IMR-90 (cell line): ENCODE measurements at regions not wholly inside any gene's neighbourhood (a gene's known extent, or its start where the extent isn't known, plus 50 kb on each side); places are given as distances from the start of the nearest gene placed in this dataset.

ENCODE experiments used
- ATAC-seq: fragments of 200-7000 bp; cut with Tn5 transposase; 2 replicates; pipeline ENCODE4 v1.9.1; 2020; ENCODE audit warnings: low read depth, mild to moderate bottlenecking, moderate library complexity
- BruUV-seq: library from RNA; stranded (reverse); fragments of 400-500 nt; replicated peaks from 2 replicates; lab custom pipeline; 2021; lab: Mats Ljungman, UMichigan
- CTCF ChIA-PET: fragments of 300-600 bp; formaldehyde crosslinking; extraction: SDS; loops from one replicate; lab custom pipeline; 2021; ENCODE audit warnings: antibody characterized with exemption; lab: Yijun Ruan, JAX
- POLR2A ChIA-PET: fragments of 300-600 bp; sonication (Branson Sonifier 250); formaldehyde crosslinking; loops from one replicate; lab custom pipeline; 2022; ENCODE audit warnings: antibody characterized with exemption; ENCODE audit not compliant: unreplicated experiment; lab: Charles Lee
- DNase-seq: peaks from one replicate; pipeline ENCODE4 v3.0.0; 2013
- H2AFZ ChIP-seq: replicated peaks from 2 replicates; pipeline ENCODE3; 2013; ENCODE audit warnings: low read length, mild to moderate bottlenecking; ENCODE audit not compliant: poor library complexity
- H2AK5ac ChIP-seq: 2 replicates; pipeline ENCODE4 v1.6.1; 2013; ENCODE audit warnings: low read depth, low read length, inconsistent platforms
- H2AK9ac ChIP-seq: replicated peaks from 2 replicates; pipeline ENCODE3; 2013; ENCODE audit warnings: mild to moderate bottlenecking, low read depth, low read length, moderate library complexity; ENCODE audit not compliant: poor library complexity
- H2BK120ac ChIP-seq: 2 replicates; pipeline ENCODE4 v1.6.1; 2013; ENCODE audit warnings: low read depth, low read length, inconsistent platforms
- H2BK15ac ChIP-seq: 3 replicates; pipeline ENCODE4 v1.6.1; 2013; ENCODE audit warnings: low read depth, low read length, inconsistent platforms
- H2BK20ac ChIP-seq: 2 replicates; pipeline ENCODE4 v1.6.1; 2013; ENCODE audit warnings: low read depth, mild to moderate bottlenecking, inconsistent platforms, low read length, moderate library complexity
- H2BK5ac ChIP-seq: 2 replicates; pipeline ENCODE4 v1.6.1; 2013; ENCODE audit warnings: mild to moderate bottlenecking, low read depth, low read length, inconsistent platforms; ENCODE audit not compliant: poor library complexity, severe bottlenecking
- H3K14ac ChIP-seq: replicated peaks from 2 replicates; pipeline ENCODE4 v1.6.1; 2013; ENCODE audit warnings: low read depth, low read length, inconsistent platforms
- H3K18ac ChIP-seq: 2 replicates; pipeline ENCODE4 v1.6.1; 2013; ENCODE audit warnings: low read depth, low read length, control low read depth
- H3K23ac ChIP-seq: 2 replicates; pipeline ENCODE4 v1.6.1; 2013; ENCODE audit warnings: low read depth, low read length, inconsistent platforms
- H3K27ac ChIP-seq: 2 replicates; pipeline ENCODE4 v1.5.1; 2013; ENCODE audit warnings: mild to moderate bottlenecking, control low read depth, low read length; ENCODE audit not compliant: insufficient read depth
- H3K27me3 ChIP-seq: 2 replicates; pipeline ENCODE4 v1.6.1; 2013; ENCODE audit warnings: low read length; ENCODE audit not compliant: control insufficient read depth, insufficient read depth
- H3K36me3 ChIP-seq: 2 replicates; pipeline ENCODE4 v1.6.1; 2013; ENCODE audit warnings: low read length, mixed read lengths; ENCODE audit not compliant: control insufficient read depth, insufficient read depth
- H3K4ac ChIP-seq: 2 replicates; pipeline ENCODE4 v1.6.1; 2013; ENCODE audit warnings: low read depth, low read length, inconsistent platforms
- H3K4me1 ChIP-seq: 2 replicates; pipeline ENCODE4 v1.6.1; 2013; ENCODE audit warnings: low read length, mixed read lengths; ENCODE audit not compliant: control insufficient read depth, insufficient read depth
- H3K4me2 ChIP-seq: 2 replicates; pipeline ENCODE4 v1.6.1; 2013; ENCODE audit warnings: low read depth, mild to moderate bottlenecking, control low read depth, low read length, moderate library complexity
- H3K4me3 ChIP-seq: 2 replicates; pipeline ENCODE4 v1.5.1; 2013; ENCODE audit warnings: low read depth, mild to moderate bottlenecking, control low read depth, low read length, moderate library complexity; ENCODE audit not compliant: insufficient read depth
- H3K56ac ChIP-seq: 2 replicates; pipeline ENCODE4 v1.6.1; 2013; ENCODE audit warnings: low read length, inconsistent platforms; ENCODE audit not compliant: insufficient read depth; ENCODE audit errors: extremely low read depth
- H3K79me1 ChIP-seq, 2 experiments: 2 replicates each; pipeline ENCODE4 v1.6.1; 2013; ENCODE audit warnings: low read length in 2 of 2, inconsistent platforms in 1 of 2, low read depth in 1 of 2
- H3K9ac ChIP-seq: 2 replicates; pipeline ENCODE4 v1.6.1; 2013; ENCODE audit warnings: low read depth, low read length, control low read depth
- H3K9me1 ChIP-seq: 2 replicates; pipeline ENCODE4 v1.6.1; 2013; ENCODE audit warnings: low read length, inconsistent platforms; ENCODE audit not compliant: insufficient read depth
- H3K9me3 ChIP-seq: 2 replicates; pipeline ENCODE4 v1.6.1; 2013; ENCODE audit warnings: low read length; ENCODE audit not compliant: control insufficient read depth, insufficient read depth
- H4K20me1 ChIP-seq: 2 replicates; pipeline ENCODE4 v1.6.1; 2013; ENCODE audit warnings: low read length, inconsistent platforms; ENCODE audit not compliant: insufficient read depth
- H4K5ac ChIP-seq: 2 replicates; pipeline ENCODE4 v1.6.1; 2013; ENCODE audit warnings: mild to moderate bottlenecking, low read depth, low read length, control low read depth
- H4K8ac ChIP-seq, 2 experiments: 2 replicates each; pipeline ENCODE4 v1.6.1; 2013; ENCODE audit warnings: low read depth in 2 of 2, low read length in 2 of 2, control low read depth in 1 of 2, inconsistent platforms in 1 of 2
- H4K91ac ChIP-seq: 2 replicates; pipeline ENCODE4 v1.6.1; 2013; ENCODE audit warnings: low read depth, low read length, inconsistent platforms; ENCODE audit not compliant: insufficient read depth
- BHLHE40 ChIP-seq: fragments of 150-350 bp; IDR thresholded peaks from 2 replicates; pipeline ENCODE4 v1.6.1; 2016; ENCODE audit warnings: mild to moderate bottlenecking, low read depth, low read length
- CEBPB ChIP-seq: IDR thresholded peaks from 2 replicates; pipeline ENCODE4 v1.6.1; 2012; ENCODE audit warnings: low read depth, low read length, improper control_type of control experiment
- CHD1 ChIP-seq: IDR thresholded peaks from 2 replicates; pipeline ENCODE4 v1.6.1; 2012; ENCODE audit warnings: low read depth, low read length, improper control_type of control experiment
- ELK1 ChIP-seq: fragments of 150-350 bp; IDR thresholded peaks from 2 replicates; pipeline ENCODE4 v1.6.1; 2016; ENCODE audit warnings: low read depth, mild to moderate bottlenecking, low read length, moderate library complexity, borderline replicate concordance
- FOS ChIP-seq: fragments of 150-350 bp; IDR thresholded peaks from 2 replicates; pipeline ENCODE4 v1.6.1; 2016; ENCODE audit warnings: low read depth, low read length
- MAFK ChIP-seq: IDR thresholded peaks from 2 replicates; pipeline ENCODE4 v1.6.1; 2012; ENCODE audit warnings: low read depth, low read length, improper control_type of control experiment
- MAZ ChIP-seq: IDR thresholded peaks from 2 replicates; pipeline ENCODE4 v1.6.1; 2012; ENCODE audit warnings: low read depth, mild to moderate bottlenecking, low read length, improper control_type of control experiment, moderate library complexity, borderline replicate concordance
- MXI1 ChIP-seq: IDR thresholded peaks from 2 replicates; pipeline ENCODE4 v1.6.1; 2012; ENCODE audit warnings: low read depth, mild to moderate bottlenecking, low read length, moderate library complexity, borderline replicate concordance
- NFE2L2 ChIP-seq: fragments of 150-350 bp; IDR thresholded peaks from 2 replicates; pipeline ENCODE4 v1.6.1; 2016; ENCODE audit warnings: low read depth, mild to moderate bottlenecking, low read length
- POLR2A ChIP-seq: IDR thresholded peaks from 2 replicates; pipeline ENCODE4 v1.6.1; 2012; ENCODE audit warnings: mild to moderate bottlenecking, low read depth, low read length
- RAD21 ChIP-seq: IDR thresholded peaks from 2 replicates; pipeline ENCODE4 v1.6.1; 2012; ENCODE audit warnings: low read length, improper control_type of control experiment
- RCOR1 ChIP-seq: IDR thresholded peaks from 2 replicates; pipeline ENCODE4 v1.6.1; 2012; ENCODE audit warnings: mild to moderate bottlenecking, low read length, improper control_type of control experiment; ENCODE audit not compliant: insufficient replicate concordance
- RFX5 ChIP-seq: IDR thresholded peaks from 2 replicates; pipeline ENCODE4 v1.8.0; 2012; ENCODE audit warnings: low read depth, mild to moderate bottlenecking, low read length, moderate library complexity
- SMC3 ChIP-seq: fragments of 150-350 bp; IDR thresholded peaks from 2 replicates; pipeline ENCODE4 v1.6.1; 2016; ENCODE audit warnings: low read depth, mild to moderate bottlenecking, antibody characterized with exemption, low read length, moderate library complexity
- USF2 ChIP-seq: fragments of 150-350 bp; IDR thresholded peaks from 2 replicates; pipeline ENCODE4 v1.6.1; 2017; ENCODE audit warnings: mild to moderate bottlenecking, antibody characterized with exemption, low read length, low read depth
- WGBS, 2 experiments: methylation state at CpG; one replicate each; pipeline versions ENCODE4 v1.1.5 to v1.1.7; 2013; ENCODE audit warnings: missing lambda C conversion rate in 2 of 2; ENCODE audit not compliant: insufficient read length in 1 of 2; ENCODE audit errors: extremely low coverage in 2 of 2; 5-methylcytosine and 5-hydroxymethylcytosine counted together
- dilution Hi-C: fragments of 300-500 bp; cut with HindIII; formaldehyde crosslinking; loops from one replicate; pipeline ENCODE4 v1.14.3; 2018; ENCODE audit warnings: low sequenced_read_pairs; ENCODE audit not compliant: unreplicated experiment
- in situ Hi-C: fragments of 300-500 bp; cut with MboI; formaldehyde crosslinking; loops from 3 replicates; pipeline ENCODE4 v1.14.3; 2019; ENCODE audit warnings: low sequenced_read_pairs, inconsistent platforms, mixed read lengths
- intact Hi-C: fragments of 100-400 bp; cut with micrococcal nuclease; formaldehyde crosslinking; loops from 2 replicates; pipeline ENCODE4 v1.10.0; 2022
- TF ChIP-seq, protein P1 (sequence below): conservative IDR thresholded peaks from 2 replicates; pipeline ENCODE4 v1.5.1; 2012; ENCODE audit warnings: mild to moderate bottlenecking, low read depth, low read length, improper control_type of control experiment

DNA sequence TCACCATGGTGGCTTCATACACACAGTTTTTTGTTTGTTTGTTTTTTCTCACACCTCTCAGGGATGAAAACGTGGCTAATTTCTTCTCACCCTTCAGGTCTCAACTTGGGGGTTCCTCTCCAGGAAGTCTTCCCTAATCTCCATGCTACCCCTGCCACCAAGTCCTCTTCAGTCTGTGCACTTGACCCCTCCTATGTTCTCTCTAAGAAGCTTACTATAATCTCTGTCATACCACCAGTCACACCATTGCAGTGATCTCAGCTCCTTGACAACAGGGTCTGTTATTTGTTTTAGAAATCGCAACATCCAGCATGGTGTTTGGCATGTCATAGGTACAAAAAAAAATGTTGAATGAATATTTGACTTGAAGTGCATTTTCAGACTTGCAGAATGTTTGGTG, 83.4 kb downstream of the PRORP start:
- no peak overlapping the region for H2BK15ac ChIP-seq
- TF ChIP-seq MXI1 (no peak), BHLHE40 (no peak), SMC3 (no peak), NFE2L2 (no peak), MAFK (no peak), CHD1 (no peak), MAZ (no peak), POLR2A (no peak), CEBPB (no peak), FOS (no peak), USF2 (no peak), ELK1 (no peak), RFX5 (no peak), RAD21 (no peak), RCOR1 (no peak)
- TF ChIP-seq, protein P1, sequence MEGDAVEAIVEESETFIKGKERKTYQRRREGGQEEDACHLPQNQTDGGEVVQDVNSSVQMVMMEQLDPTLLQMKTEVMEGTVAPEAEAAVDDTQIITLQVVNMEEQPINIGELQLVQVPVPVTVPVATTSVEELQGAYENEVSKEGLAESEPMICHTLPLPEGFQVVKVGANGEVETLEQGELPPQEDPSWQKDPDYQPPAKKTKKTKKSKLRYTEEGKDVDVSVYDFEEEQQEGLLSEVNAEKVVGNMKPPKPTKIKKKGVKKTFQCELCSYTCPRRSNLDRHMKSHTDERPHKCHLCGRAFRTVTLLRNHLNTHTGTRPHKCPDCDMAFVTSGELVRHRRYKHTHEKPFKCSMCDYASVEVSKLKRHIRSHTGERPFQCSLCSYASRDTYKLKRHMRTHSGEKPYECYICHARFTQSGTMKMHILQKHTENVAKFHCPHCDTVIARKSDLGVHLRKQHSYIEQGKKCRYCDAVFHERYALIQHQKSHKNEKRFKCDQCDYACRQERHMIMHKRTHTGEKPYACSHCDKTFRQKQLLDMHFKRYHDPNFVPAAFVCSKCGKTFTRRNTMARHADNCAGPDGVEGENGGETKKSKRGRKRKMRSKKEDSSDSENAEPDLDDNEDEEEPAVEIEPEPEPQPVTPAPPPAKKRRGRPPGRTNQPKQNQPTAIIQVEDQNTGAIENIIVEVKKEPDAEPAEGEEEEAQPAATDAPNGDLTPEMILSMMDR, result no peak
- dilution Hi-C loops (no loop called here), in situ Hi-C loops (no loop called here), intact Hi-C loops (no loop called here)
- WGBS, 2 experiments, result 60% methylated on average over 1 of the region's 2 CpGs; no CpG with 5 or more reads in 1 of the 2 experiments
- H3K27me3 ChIP-seq, result no peaks in the 10 kb centered on the region
- no peak overlapping the region for H2AK9ac ChIP-seq
- H3K18ac ChIP-seq, result no peak overlapping the region
- no peak overlapping the region for H4K5ac ChIP-seq
- ChIA-PET CTCF (interaction anchor here (1.7 kb wide), 1 partner anchor 9 kb away, joined by 5 read pairs; no protein-coding TSS in a partner anchor), POLR2A (interaction anchor here (0.5 kb wide), 1 partner anchor 159 kb away, joined by 3 read pairs; no protein-coding TSS in a partner anchor)
- no peaks in the 10 kb centered on the region for H3K9me1 ChIP-seq
- no peak overlapping the region for H3K23ac ChIP-seq
- H3K9me3 ChIP-seq, result no peaks in the 10 kb centered on the region
- H4K91ac ChIP-seq, result no peak overlapping the region
- H2AK5ac ChIP-seq, result no peak overlapping the region
- no peaks in the 10 kb centered on the region for H3K4me1 ChIP-seq
- H3K27ac ChIP-seq, result no peak overlapping the region
- no peak overlapping the region for H3K9ac ChIP-seq
- H3K56ac ChIP-seq, result no peak overlapping the region
- no peak overlapping the region for H3K4me2 ChIP-seq
- H3K4me3 ChIP-seq, result no peak overlapping the region
- H3K14ac ChIP-seq, result no peak overlapping the region; the same call in 1 of the 2 replicates
- H2BK120ac ChIP-seq, result no peak overlapping the region
- H2BK20ac ChIP-seq, result no peak overlapping the region
- no peaks in the 10 kb centered on the region; a peak in 1 of 4 replicates for H3K79me1 ChIP-seq
- no TSS peak for BruUV-seq
- no peak overlapping the region for H4K8ac ChIP-seq
- no peak overlapping the region for H2BK5ac ChIP-seq
- H3K36me3 ChIP-seq, result no peaks in the 10 kb centered on the region
- no peaks in the 10 kb centered on the region for H4K20me1 ChIP-seq
- H2AFZ ChIP-seq, result no peak overlapping the region
- DNase-seq (no peak), ATAC-seq (no peak)
- H3K4ac ChIP-seq, result no peak overlapping the region
